Activated T-cell treated with anti-CD3 and anti-CD28 coated beads for 4 hours (primary cell): ENCODE measurements at regions not wholly inside any gene's neighbourhood (a gene's known extent, or its start where the extent isn't known, plus 50 kb on each side); places are given as distances from the start of the nearest gene placed in this dataset.

Source experiments
- DNase-seq: peaks from one replicate; pipeline ENCODE4 v3.0.0-alpha.2; 2020

GRCh38 chr11:95297680-95298452 lies 66.9 kb upstream of the SESN3 start:
- no peak for DNase-seq

- no peak for DNase-seq
These were observed 65.6 kb upstream of the SESN3 start for GRCh38 chr11:95296621-95297025.

GRCh38 chr11:95296165-95296564 lies 65.2 kb upstream of the SESN3 start:
- DNase-seq: no peak

- no peak for DNase-seq
These were observed 64.6 kb upstream of the SESN3 start for GRCh38 chr11:95295382-95296149.

GRCh38 chr11:95294701-95295100 lies 63.7 kb upstream of the SESN3 start:
- DNase-seq: no peak

GRCh38 chr11:95293116-95293515 lies 62.1 kb upstream of the SESN3 start:
- DNase-seq: no peak

GRCh38 chr11:95291946-95292345 lies 60.9 kb upstream of the SESN3 start:
- no peak for DNase-seq

GRCh38 chr11:95289378-95290101 lies 58.5 kb upstream of the SESN3 start:
- DNase-seq: no peak

GRCh38 chr11:95284057-95285052 lies 53.4 kb upstream of the SESN3 start:
- no peak for DNase-seq

- DNase-seq: no peak
These were observed 52.6 kb upstream of the SESN3 start for GRCh38 chr11:95283650-95284049.

- DNase-seq: no peak
These were observed 52.1 kb upstream of the SESN3 start for GRCh38 chr11:95283146-95283545.

- DNase-seq: no peak
These were observed 51.3 kb upstream of the SESN3 start for GRCh38 chr11:95282291-95282751.
